Endothelial cell of umbilical vein (primary cell): ENCODE measurements at regions not wholly inside any gene's neighbourhood (a gene's known extent, or its start where the extent isn't known, plus 50 kb on each side); places are given as distances from the start of the nearest gene placed in this dataset.

ENCODE experiments used
- BruUV-seq: library from RNA; stranded (reverse); fragments of 400-500 nt; replicated peaks from 2 replicates; lab custom pipeline; 2021; lab: Mats Ljungman, UMichigan
- CTCF ChIA-PET: fragments of 300-600, 350-600 bp; sonication (Branson Sonifier 250); formaldehyde crosslinking; loops from one replicate; lab custom pipeline; 2021; ENCODE audit warnings: antibody characterized with exemption, inconsistent platforms; lab: Charles Lee
- POLR2A ChIA-PET: fragments of 300-600, 350-600 bp; sonication (Branson Sonifier 250); formaldehyde crosslinking; loops from one replicate; lab custom pipeline; 2021; ENCODE audit warnings: antibody characterized with exemption, inconsistent platforms; lab: Charles Lee
- DNase-seq: peaks from one replicate; pipeline ENCODE4 v3.0.0-alpha.2; 2011; ENCODE audit warnings: low read depth, low spot score
- FAIRE-seq: peaks from 2 replicates; lab custom pipeline; 2011; peaks lifted over from hg19 to GRCh38; lab: Jason Lieb, UNC
- H2AFZ ChIP-seq: 2 replicates; pipeline ENCODE4 v1.6.0; 2012; ENCODE audit warnings: low read depth, low read length, control low read depth, inconsistent platforms
- H3K27ac ChIP-seq: 2 replicates; pipeline ENCODE4 v1.5.1; 2011; ENCODE audit warnings: low read depth, mild to moderate bottlenecking, control low read depth, low read length, moderate library complexity; ENCODE audit not compliant: insufficient read depth
- H3K27me3 ChIP-seq, 2 experiments: 2 replicates each; pipeline versions ENCODE4 v1.6.0 to v1.6.1; 2011; ENCODE audit warnings: low read length in 2 of 2, mixed read lengths in 1 of 2; ENCODE audit not compliant: control insufficient read depth in 2 of 2, insufficient read depth in 2 of 2
- H3K36me3 ChIP-seq, 2 experiments: 2 replicates in 1 of 2; 3 replicates in 1 of 2; pipeline ENCODE4 v1.5.1; 2011; ENCODE audit warnings: low read length in 2 of 2, mild to moderate bottlenecking in 1 of 2, moderate library complexity in 1 of 2; ENCODE audit not compliant: control insufficient read depth in 2 of 2, insufficient read depth in 2 of 2; ENCODE audit errors: extremely low read depth in 1 of 2
- H3K4me1 ChIP-seq: 3 replicates; pipeline ENCODE4 v1.5.1; 2011; ENCODE audit warnings: mild to moderate bottlenecking, low read length; ENCODE audit not compliant: control insufficient read depth, insufficient read depth; ENCODE audit errors: extremely low read depth
- H3K4me2 ChIP-seq: 2 replicates; pipeline ENCODE4 v1.6.1; 2011; ENCODE audit warnings: low read length, control low read depth, mixed read lengths; ENCODE audit not compliant: insufficient read depth
- H3K4me3 ChIP-seq, 3 experiments: fragments of 200-600 bp in 1 of 3; sonication (generic), shearing (Covaris generic) in 1 of 3; replicated peaks in 1 of 3; 2 replicates each; pipeline ENCODE4 v1.5.1; 2011 to 2016; ENCODE audit warnings: control low read depth in 3 of 3, low read length in 3 of 3, mild to moderate bottlenecking in 2 of 3, inconsistent platforms in 1 of 3, low read depth in 1 of 3, moderate library complexity in 1 of 3; ENCODE audit not compliant: insufficient read depth in 1 of 3
- H3K79me2 ChIP-seq: 2 replicates; pipeline ENCODE4 v1.6.0; 2012; ENCODE audit warnings: low read length, inconsistent platforms; ENCODE audit not compliant: control insufficient read depth, insufficient read depth
- H3K9ac ChIP-seq: replicated peaks from 2 replicates; pipeline ENCODE3; 2011; ENCODE audit warnings: low read length, control low read depth; ENCODE audit not compliant: insufficient read depth; ENCODE audit errors: extremely low read depth
- H3K9me1 ChIP-seq: replicated peaks from 3 replicates; pipeline ENCODE4 v1.6.0; 2011; ENCODE audit warnings: mild to moderate bottlenecking, low read length; ENCODE audit not compliant: control insufficient read depth, insufficient read depth; ENCODE audit errors: extremely low read depth
- H3K9me3 ChIP-seq: replicated peaks from 2 replicates; pipeline ENCODE4 v1.5.1; 2012; ENCODE audit warnings: low read length, inconsistent platforms; ENCODE audit not compliant: control insufficient read depth, insufficient read depth
- H4K20me1 ChIP-seq: replicated peaks from 2 replicates; pipeline ENCODE3; 2011; ENCODE audit warnings: mild to moderate bottlenecking, low read length; ENCODE audit not compliant: control insufficient read depth, insufficient read depth; ENCODE audit errors: extremely low read depth
- CTCF ChIP-seq, 2 donors: IDR thresholded peaks; 1 replicate in 1 of 2; 2 replicates in 1 of 2; pipeline ENCODE4 v1.5.1; 2011; ENCODE audit warnings: low read length in 2 of 2, mild to moderate bottlenecking in 2 of 2, moderate library complexity in 2 of 2, control low read depth in 1 of 2, inconsistent platforms in 1 of 2, low read depth in 1 of 2; ENCODE audit not compliant: insufficient read depth in 1 of 2; ENCODE audit errors: extremely low read depth in 1 of 2
- EZH2 ChIP-seq: IDR thresholded peaks from 2 replicates; pipeline ENCODE4 v1.6.1; 2012; ENCODE audit warnings: borderline replicate concordance, low read depth, mild to moderate bottlenecking, moderate library complexity, low read length, inconsistent platforms; ENCODE audit not compliant: severe bottlenecking
- FOS ChIP-seq: IDR thresholded peaks from 2 replicates; pipeline ENCODE4 v1.6.1; 2011; ENCODE audit warnings: mild to moderate bottlenecking, low read length, moderate library complexity, borderline replicate concordance; ENCODE audit not compliant: insufficient read depth
- GATA2 ChIP-seq: IDR thresholded peaks from 2 replicates; pipeline ENCODE4 v1.7.0; 2011; ENCODE audit warnings: low read depth, mild to moderate bottlenecking, moderate library complexity, mixed read lengths, low read length; ENCODE audit not compliant: insufficient read length, insufficient read depth
- JUN ChIP-seq: IDR thresholded peaks from 2 replicates; pipeline ENCODE4 v1.6.1; 2011; ENCODE audit warnings: borderline replicate concordance, low read depth; ENCODE audit not compliant: insufficient read length, insufficient read depth
- MAX ChIP-seq: IDR thresholded peaks from 2 replicates; pipeline ENCODE4 v1.6.1; 2011; ENCODE audit not compliant: insufficient read depth, insufficient read length
- MYC ChIP-seq: IDR thresholded peaks from one replicate; pipeline ENCODE4 v1.6.1; 2011; ENCODE audit warnings: mild to moderate bottlenecking, low read depth, low read length
- POLR2A ChIP-seq: IDR thresholded peaks from 2 replicates; pipeline ENCODE4 v1.6.1; 2012; ENCODE audit warnings: low read depth, mild to moderate bottlenecking, control low read depth, low read length
- POLR2AphosphoS5 ChIP-seq: IDR thresholded peaks from 2 replicates; pipeline ENCODE4 v1.6.1; 2012; ENCODE audit warnings: low read depth, mild to moderate bottlenecking, control low read depth, low read length, moderate library complexity; ENCODE audit not compliant: insufficient read depth
- dilution Hi-C: fragments of 300-500 bp; cut with MboI; formaldehyde crosslinking; loops from one replicate; pipeline ENCODE4 v1.15.0; 2019; ENCODE audit warnings: low sequenced_read_pairs; ENCODE audit not compliant: extremely low pct_ligation_motif_present
- intact Hi-C: fragments of 100-400 bp; cut with micrococcal nuclease; formaldehyde crosslinking; loops from one replicate; pipeline ENCODE4 v1.10.0; 2022

GRCh38 chr18:29406996-29407395 lies 1230.1 kb upstream of the CDH2 start:
- H3K79me2 ChIP-seq, result no peaks in the 10 kb centered on the region
- ChIA-PET POLR2A (no interaction called here), CTCF (no interaction called here)
- H3K9me1 ChIP-seq, result no peaks in the 10 kb centered on the region
- no peak overlapping the region for H2AFZ ChIP-seq
- H3K4me2 ChIP-seq, result no peak overlapping the region
- BruUV-seq, result no TSS peak
- dilution Hi-C loops (no loop called here), intact Hi-C loops (no loop called here)
- no peaks in the 10 kb centered on the region for H3K27me3 ChIP-seq
- DNase-seq (no peak), FAIRE-seq (no peak)
- no peak overlapping the region for H3K4me3 ChIP-seq
- no peaks in the 10 kb centered on the region for H3K9me3 ChIP-seq
- H3K36me3 ChIP-seq, result no peaks in the 10 kb centered on the region
- no peaks in the 10 kb centered on the region for H3K4me1 ChIP-seq
- no peak overlapping the region for H3K9ac ChIP-seq
- no peak overlapping the region for H3K27ac ChIP-seq
- no peaks in the 10 kb centered on the region for H4K20me1 ChIP-seq
- no peak for TF ChIP-seq GATA2
- no peak for TF ChIP-seq JUN
- no peak for TF ChIP-seq FOS
- no peak for TF ChIP-seq MAX
- no peak for TF ChIP-seq CTCF (IDR thresholded peaks at IDR 0.05; ENCODE audit: extremely low read depth in 1 of 2, insufficient read depth in 1 of 2, low read depth in 1 of 2, low read length in 2 of 2)
- TF ChIP-seq EZH2, result no peak
- no peak for TF ChIP-seq POLR2A
- TF ChIP-seq POLR2AphosphoS5, result no peak
- no peak for TF ChIP-seq MYC
